ENCODE measurements at regions not wholly inside any gene's neighbourhood (a gene's known extent, or its start where the extent isn't known, plus 50 kb on each side); places are given as distances from the start of the nearest gene placed in this dataset.

GRCh38 chr6:14966906-14967711 is 278.8 kb upstream of the JARID2 start:
- Histone ChIP-seq H3K27ac (ENCODE audit: low read length) (no peak overlapping the region), H3K4me1 (ENCODE audit: control insufficient read depth, low read depth, low read length) (peaks cover 36% of the 10 kb centered on the region), H3K27me3 (ENCODE audit: control insufficient read depth, insufficient read depth, low read length) (no peaks in the 10 kb centered on the region), H3K9ac (ENCODE audit: low read length) (no peak overlapping the region), H3K9me3 (ENCODE audit: control insufficient read depth, low read depth, low read length) (no peaks in the 10 kb centered on the region), H3K4me3 (ENCODE audit: low read length) (no peak overlapping the region), H3K36me3 (ENCODE audit: control insufficient read depth, low read depth, low read length) (no peaks in the 10 kb centered on the region)

- Histone ChIP-seq H3K36me3 (ENCODE audit: control insufficient read depth, low read depth, low read length) (no peaks in the 10 kb centered on the region), H3K9me3 (ENCODE audit: control insufficient read depth, low read depth, low read length) (no peaks in the 10 kb centered on the region), H3K9ac (ENCODE audit: low read length) (no peak overlapping the region), H3K27ac (ENCODE audit: low read length) (no peak overlapping the region), H3K4me3 (ENCODE audit: low read length) (no peak overlapping the region), H3K27me3 (ENCODE audit: control insufficient read depth, insufficient read depth, low read length) (no peaks in the 10 kb centered on the region), H3K4me1 (ENCODE audit: control insufficient read depth, low read depth, low read length) (peaks cover 36% of the 10 kb centered on the region)
These were observed 277.7 kb upstream of the JARID2 start for GRCh38 chr6:14968056-14968637.

GRCh38 chr6:14969126-14969525 is 276.7 kb upstream of the JARID2 start:
- no peak overlapping the region for H3K9ac ChIP-seq (ENCODE audit: low read length)
- H3K4me1 ChIP-seq (ENCODE audit: control insufficient read depth, low read depth, low read length) = peaks cover 36% of the 10 kb centered on the region
- H3K27me3 ChIP-seq (ENCODE audit: control insufficient read depth, insufficient read depth, low read length) = no peaks in the 10 kb centered on the region
- H3K27ac ChIP-seq (ENCODE audit: low read length) = no peak overlapping the region
- no peak overlapping the region for H3K4me3 ChIP-seq (ENCODE audit: low read length)
- no peaks in the 10 kb centered on the region for H3K36me3 ChIP-seq (ENCODE audit: control insufficient read depth, low read depth, low read length)
- H3K9me3 ChIP-seq (ENCODE audit: control insufficient read depth, low read depth, low read length) = no peaks in the 10 kb centered on the region

GRCh38 chr6:14972379-14973067 is 273.3 kb upstream of the JARID2 start:
- no peaks in the 10 kb centered on the region for H3K36me3 ChIP-seq (ENCODE audit: control insufficient read depth, low read depth, low read length)
- H3K4me1 ChIP-seq (ENCODE audit: control insufficient read depth, low read depth, low read length) = peaks cover 14% of the 10 kb centered on the region
- no peak overlapping the region for H3K27ac ChIP-seq (ENCODE audit: low read length)
- no peak overlapping the region for H3K9ac ChIP-seq (ENCODE audit: low read length)
- no peaks in the 10 kb centered on the region for H3K27me3 ChIP-seq (ENCODE audit: control insufficient read depth, insufficient read depth, low read length)
- H3K4me3 ChIP-seq (ENCODE audit: low read length) = no peak overlapping the region
- H3K9me3 ChIP-seq (ENCODE audit: control insufficient read depth, low read depth, low read length) = no peaks in the 10 kb centered on the region

GRCh38 chr6:14974372-14974771 is 271.5 kb upstream of the JARID2 start:
- H3K9ac ChIP-seq (ENCODE audit: low read length) = no peak overlapping the region
- no peak overlapping the region for H3K27ac ChIP-seq (ENCODE audit: low read length)
- no peaks in the 10 kb centered on the region for H3K9me3 ChIP-seq (ENCODE audit: control insufficient read depth, low read depth, low read length)
- H3K27me3 ChIP-seq (ENCODE audit: control insufficient read depth, insufficient read depth, low read length) = no peaks in the 10 kb centered on the region
- H3K4me3 ChIP-seq (ENCODE audit: low read length) = no peak overlapping the region
- H3K4me1 ChIP-seq (ENCODE audit: control insufficient read depth, low read depth, low read length) = peaks cover 11% of the 10 kb centered on the region
- H3K36me3 ChIP-seq (ENCODE audit: control insufficient read depth, low read depth, low read length) = no peaks in the 10 kb centered on the region

GRCh38 chr6:14974792-14975470 is 270.9 kb upstream of the JARID2 start:
- H3K27ac ChIP-seq (ENCODE audit: low read length) = no peak overlapping the region
- H3K4me1 ChIP-seq (ENCODE audit: control insufficient read depth, low read depth, low read length) = peaks cover 9% of the 10 kb centered on the region
- no peak overlapping the region for H3K9ac ChIP-seq (ENCODE audit: low read length)
- no peaks in the 10 kb centered on the region for H3K27me3 ChIP-seq (ENCODE audit: control insufficient read depth, insufficient read depth, low read length)
- H3K36me3 ChIP-seq (ENCODE audit: control insufficient read depth, low read depth, low read length) = no peaks in the 10 kb centered on the region
- no peaks in the 10 kb centered on the region for H3K9me3 ChIP-seq (ENCODE audit: control insufficient read depth, low read depth, low read length)
- no peak overlapping the region for H3K4me3 ChIP-seq (ENCODE audit: low read length)

- Histone ChIP-seq H3K9ac (ENCODE audit: low read length) (no peak overlapping the region), H3K9me3 (ENCODE audit: control insufficient read depth, low read depth, low read length) (no peaks in the 10 kb centered on the region), H3K4me1 (ENCODE audit: control insufficient read depth, low read depth, low read length) (peaks cover 5% of the 10 kb centered on the region), H3K27me3 (ENCODE audit: control insufficient read depth, insufficient read depth, low read length) (no peaks in the 10 kb centered on the region), H3K36me3 (ENCODE audit: control insufficient read depth, low read depth, low read length) (no peaks in the 10 kb centered on the region), H3K27ac (ENCODE audit: low read length) (no peak overlapping the region), H3K4me3 (ENCODE audit: low read length) (no peak overlapping the region)
These were observed 270.4 kb upstream of the JARID2 start for GRCh38 chr6:14975471-14975817.

- Histone ChIP-seq H3K27ac (ENCODE audit: low read length) (no peak overlapping the region), H3K4me3 (ENCODE audit: low read length) (no peak overlapping the region), H3K4me1 (ENCODE audit: control insufficient read depth, low read depth, low read length) (peaks cover 5% of the 10 kb centered on the region)
These were observed 268.0 kb upstream of the JARID2 start for GRCh38 chr6:14977747-14978382.

GRCh38 chr6:14981960-14982359 is 263.9 kb upstream of the JARID2 start:
- Histone ChIP-seq H3K9ac (ENCODE audit: low read length) (no peak overlapping the region), H3K4me1 (ENCODE audit: control insufficient read depth, low read depth, low read length) (no peaks in the 10 kb centered on the region), H3K36me3 (ENCODE audit: control insufficient read depth, low read depth, low read length) (no peaks in the 10 kb centered on the region), H3K4me3 (ENCODE audit: low read length) (no peak overlapping the region), H3K27me3 (ENCODE audit: control insufficient read depth, insufficient read depth, low read length) (no peaks in the 10 kb centered on the region), H3K27ac (ENCODE audit: low read length) (no peak overlapping the region), H3K9me3 (ENCODE audit: control insufficient read depth, low read depth, low read length) (no peaks in the 10 kb centered on the region)

More at GRCh38 chr6:14977747-14978382, 268.0 kb upstream of the JARID2 start:
- Histone ChIP-seq H3K9me3 (ENCODE audit: control insufficient read depth, low read depth, low read length) (no peaks in the 10 kb centered on the region), H3K36me3 (ENCODE audit: control insufficient read depth, low read depth, low read length) (no peaks in the 10 kb centered on the region), H3K27me3 (ENCODE audit: control insufficient read depth, insufficient read depth, low read length) (no peaks in the 10 kb centered on the region), H3K9ac (ENCODE audit: low read length) (no peak overlapping the region)

- Histone ChIP-seq H3K9me3 (ENCODE audit: control insufficient read depth, low read depth, low read length) (no peaks in the 10 kb centered on the region), H3K36me3 (ENCODE audit: control insufficient read depth, low read depth, low read length) (no peaks in the 10 kb centered on the region), H3K27me3 (ENCODE audit: control insufficient read depth, insufficient read depth, low read length) (no peaks in the 10 kb centered on the region), H3K9ac (ENCODE audit: low read length) (no peak overlapping the region), H3K27ac (ENCODE audit: low read length) (no peak overlapping the region), H3K4me3 (ENCODE audit: low read length) (no peak overlapping the region), H3K4me1 (ENCODE audit: control insufficient read depth, low read depth, low read length) (no peaks in the 10 kb centered on the region)
These were observed 262.0 kb upstream of the JARID2 start for GRCh38 chr6:14983599-14984518.

All from iPS-18a (cell line).